Astrocyte (in vitro differentiated cells and primary cell): ENCODE measurements at regions not wholly inside any gene's neighbourhood (a gene's known extent, or its start where the extent isn't known, plus 50 kb on each side); places are given as distances from the start of the nearest gene placed in this dataset.

Experiments used
- DNase-seq: peaks from one replicate; pipeline ENCODE4 v3.0.0-alpha.2; 2010; ENCODE audit warnings: low read depth
- FAIRE-seq: peaks from 2 replicates; lab custom pipeline; 2011; peaks lifted over from hg19 to GRCh38; lab: Jason Lieb, UNC
- H2AFZ ChIP-seq: 2 replicates; pipeline ENCODE4 v1.6.0; 2012; ENCODE audit warnings: low read depth, low read length, inconsistent platforms
- H3K27ac ChIP-seq: 2 replicates; pipeline ENCODE4 v1.5.1; 2011; ENCODE audit warnings: low read depth, low read length, inconsistent platforms
- H3K27me3 ChIP-seq: 2 replicates; pipeline ENCODE4 v1.6.0; 2011; ENCODE audit warnings: low read length, inconsistent platforms; ENCODE audit not compliant: insufficient read depth
- H3K36me3 ChIP-seq: 2 replicates; pipeline ENCODE4 v1.5.1; 2011; ENCODE audit warnings: low read length, inconsistent platforms; ENCODE audit not compliant: insufficient read depth
- H3K4me1 ChIP-seq: 2 replicates; pipeline ENCODE4 v1.5.1; 2011; ENCODE audit warnings: low read length, inconsistent platforms; ENCODE audit not compliant: insufficient read depth
- H3K4me2 ChIP-seq: 2 replicates; pipeline ENCODE4 v1.6.0; 2012; ENCODE audit warnings: low read length, inconsistent platforms
- H3K4me3 ChIP-seq: 2 replicates; pipeline ENCODE4 v1.5.1; 2011; ENCODE audit warnings: low read depth, mild to moderate bottlenecking, low read length, inconsistent platforms; ENCODE audit not compliant: insufficient read depth
- H3K79me2 ChIP-seq: 2 replicates; pipeline ENCODE4 v1.6.0; 2012; ENCODE audit warnings: mild to moderate bottlenecking, low read length, inconsistent platforms; ENCODE audit not compliant: insufficient read depth
- H3K9ac ChIP-seq: 2 replicates; pipeline ENCODE4 v1.6.0; 2012; ENCODE audit warnings: mild to moderate bottlenecking, low read length, inconsistent platforms
- H3K9me3 ChIP-seq: 2 replicates; pipeline ENCODE4 v1.5.1; 2012; ENCODE audit warnings: low read depth, mild to moderate bottlenecking, low read length, inconsistent platforms; ENCODE audit not compliant: insufficient read depth
- H4K20me1 ChIP-seq: 2 replicates; pipeline ENCODE4 v1.6.0; 2012; ENCODE audit warnings: low read length, inconsistent platforms; ENCODE audit not compliant: insufficient read depth
- H3K27ac Mint-ChIP-seq: one replicate; pipeline ENCODE4 v1.8.0; 2021; ENCODE audit warnings: mild to moderate bottlenecking, mixed read lengths; ENCODE audit not compliant: unreplicated experiment
- H3K27me3 Mint-ChIP-seq: one replicate; pipeline ENCODE4 v1.8.0; 2021; ENCODE audit warnings: low read depth, mixed read lengths; ENCODE audit not compliant: unreplicated experiment
- H3K36me3 Mint-ChIP-seq: one replicate; pipeline ENCODE4 v1.8.0; 2021; ENCODE audit warnings: low read depth, mixed read lengths; ENCODE audit not compliant: unreplicated experiment
- H3K4me1 Mint-ChIP-seq: one replicate; pipeline ENCODE4 v1.8.0; 2021; ENCODE audit warnings: low read depth, mixed read lengths; ENCODE audit not compliant: unreplicated experiment
- H3K4me3 Mint-ChIP-seq: one replicate; pipeline ENCODE4 v1.8.0; 2021; ENCODE audit warnings: mild to moderate bottlenecking, moderate library complexity, mixed read lengths; ENCODE audit not compliant: unreplicated experiment
- H3K9me3 Mint-ChIP-seq: one replicate; pipeline ENCODE4 v1.8.0; 2021; ENCODE audit warnings: mild to moderate bottlenecking, mixed read lengths; ENCODE audit not compliant: unreplicated experiment
- CTCF ChIP-seq: IDR thresholded peaks from 2 replicates; pipeline ENCODE4 v1.5.1; 2011; ENCODE audit warnings: low read depth, mild to moderate bottlenecking, inconsistent platforms, low read length, moderate library complexity; ENCODE audit not compliant: insufficient read depth
- EZH2 ChIP-seq: IDR thresholded peaks from 2 replicates; pipeline ENCODE4 v1.6.1; 2012; ENCODE audit warnings: mild to moderate bottlenecking, low read length, inconsistent platforms; ENCODE audit not compliant: insufficient read depth

GRCh38 chr13:19048381-19048780 is 133.2 kb downstream of the TUBA3C start:
- no peak overlapping the region for H3K27ac ChIP-seq
- H3K4me2 ChIP-seq: no peak overlapping the region
- Mint-ChIP-seq H3K9me3 (peaks cover 21% of the 10 kb centered on the region), H3K4me1 (no peaks in the 10 kb centered on the region), H3K4me3 (no peak overlapping the region), H3K36me3 (no peaks in the 10 kb centered on the region), H3K27me3 (no peaks in the 10 kb centered on the region), H3K27ac (no peak overlapping the region)
- no peaks in the 10 kb centered on the region for H3K27me3 ChIP-seq
- H2AFZ ChIP-seq: no peak overlapping the region
- H4K20me1 ChIP-seq: no peaks in the 10 kb centered on the region
- H3K9me3 ChIP-seq: peaks cover 25% of the 10 kb centered on the region
- H3K4me3 ChIP-seq: no peak overlapping the region
- no peak overlapping the region for H3K9ac ChIP-seq
- FAIRE-seq (no peak), DNase-seq (no peak)
- no peaks in the 10 kb centered on the region for H3K4me1 ChIP-seq
- TF ChIP-seq CTCF (no peak), EZH2 (no peak)
- no peaks in the 10 kb centered on the region for H3K79me2 ChIP-seq
- no peaks in the 10 kb centered on the region for H3K36me3 ChIP-seq

- H4K20me1 ChIP-seq: no peaks in the 10 kb centered on the region
- H2AFZ ChIP-seq: no peak overlapping the region
- H3K4me1 ChIP-seq: no peaks in the 10 kb centered on the region
- H3K9me3 ChIP-seq: no peaks in the 10 kb centered on the region
- TF ChIP-seq EZH2 (no peak), CTCF (no peak)
- no peak overlapping the region for H3K4me2 ChIP-seq
- no peak overlapping the region for H3K9ac ChIP-seq
- DNase-seq: no peak
- H3K79me2 ChIP-seq: no peaks in the 10 kb centered on the region
- H3K9me3 Mint-ChIP-seq: peaks cover 4% of the 10 kb centered on the region
- H3K27ac ChIP-seq: no peak overlapping the region
- H3K36me3 ChIP-seq: no peaks in the 10 kb centered on the region
- no peaks in the 10 kb centered on the region for H3K27me3 Mint-ChIP-seq
- no peaks in the 10 kb centered on the region for H3K36me3 Mint-ChIP-seq
- no peak overlapping the region for H3K27ac Mint-ChIP-seq
- no peaks in the 10 kb centered on the region for H3K27me3 ChIP-seq
- no peak overlapping the region for H3K4me3 Mint-ChIP-seq
- no peaks in the 10 kb centered on the region for H3K4me1 Mint-ChIP-seq
- FAIRE-seq: no peak
- no peak overlapping the region for H3K4me3 ChIP-seq
Measured at GRCh38 chr13:19023115-19023514, 158.5 kb downstream of the TUBA3C start.

GRCh38 chr13:19020988-19021387 is 160.6 kb downstream of the TUBA3C start:
- peaks cover 10% of the 10 kb centered on the region for H3K9me3 Mint-ChIP-seq
- Histone ChIP-seq H3K79me2 (no peaks in the 10 kb centered on the region), H3K9ac (no peak overlapping the region), H3K27ac (no peak overlapping the region), H4K20me1 (no peaks in the 10 kb centered on the region), H3K9me3 (no peaks in the 10 kb centered on the region), H3K4me1 (no peaks in the 10 kb centered on the region), H3K27me3 (no peaks in the 10 kb centered on the region), H2AFZ (no peak overlapping the region), H3K4me2 (no peak overlapping the region), H3K36me3 (no peaks in the 10 kb centered on the region), H3K4me3 (no peak overlapping the region)
- no peaks in the 10 kb centered on the region for H3K27me3 Mint-ChIP-seq
- H3K27ac Mint-ChIP-seq: no peak overlapping the region
- FAIRE-seq (no peak), DNase-seq (no peak)
- H3K36me3 Mint-ChIP-seq: no peaks in the 10 kb centered on the region
- TF ChIP-seq CTCF (no peak), EZH2 (no peak)
- H3K4me1 Mint-ChIP-seq: no peaks in the 10 kb centered on the region
- H3K4me3 Mint-ChIP-seq: no peak overlapping the region
